ENCODE measurements at regions not wholly inside any gene's neighbourhood (a gene's known extent, or its start where the extent isn't known, plus 50 kb on each side); places are given as distances from the start of the nearest gene placed in this dataset.

- Histone ChIP-seq H3K9ac (peak overlapping the region; percentile 99), H4K20me1 (ENCODE audit: insufficient read depth) (peaks cover 22% of the 10 kb centered on the region), H2AFZ (ENCODE audit: low read depth) (no peak overlapping the region), H3K4me1 (ENCODE audit: low read depth, poor library complexity, severe bottlenecking) (peaks cover 82% of the 10 kb centered on the region), H3K27ac (peak overlapping the region; percentile 99), H3K4me3 (IDR thresholded peaks at IDR 0.05; ENCODE audit: insufficient read depth, low read depth, low read length) (no peak overlapping the region), H3K79me2 (ENCODE audit: insufficient read depth, low read depth) (peaks cover 100% of the 10 kb centered on the region), H3K27me3 (ENCODE audit: insufficient read depth, low read depth) (no peaks in the 10 kb centered on the region), H3K36me3 (ENCODE audit: insufficient read depth) (peaks cover 10% of the 10 kb centered on the region; the same call in 1 of the 2 replicates), H3K4me2 (peak overlapping the region; percentile 85)
- TF ChIP-seq CTCF (conservative IDR thresholded peaks at IDR 0.05; ENCODE audit: low read depth, low read length): no peak
Observed at GRCh38 chr10:60566096-60566495, 176.4 kb upstream of the ANK3 start.

- Histone ChIP-seq H2AFZ (ENCODE audit: low read depth) (no peak overlapping the region), H3K27me3 (ENCODE audit: insufficient read depth, low read depth) (no peaks in the 10 kb centered on the region), H3K27ac (peak overlapping the region; percentile 99; the same call in 1 of the 2 replicates), H3K36me3 (ENCODE audit: insufficient read depth) (peaks cover 13% of the 10 kb centered on the region; the same call in 1 of the 2 replicates), H3K79me2 (ENCODE audit: insufficient read depth, low read depth) (peaks cover 100% of the 10 kb centered on the region), H3K4me2 (peak overlapping the region; percentile 85), H3K4me3 (IDR thresholded peaks at IDR 0.05; ENCODE audit: insufficient read depth, low read depth, low read length) (no peak overlapping the region), H3K9ac (no peak overlapping the region), H4K20me1 (ENCODE audit: insufficient read depth) (peaks cover 28% of the 10 kb centered on the region), H3K4me1 (ENCODE audit: low read depth, poor library complexity, severe bottlenecking) (peaks cover 88% of the 10 kb centered on the region)
- TF ChIP-seq CTCF (conservative IDR thresholded peaks at IDR 0.05; ENCODE audit: low read depth, low read length): no peak
Observed at GRCh38 chr10:60565492-60565891, 175.8 kb upstream of the ANK3 start.

GRCh38 chr10:60564475-60564874 is 174.8 kb upstream of the ANK3 start:
- H4K20me1 ChIP-seq (ENCODE audit: insufficient read depth): peaks cover 39% of the 10 kb centered on the region
- H3K79me2 ChIP-seq (ENCODE audit: insufficient read depth, low read depth): peaks cover 100% of the 10 kb centered on the region
- H3K9ac ChIP-seq: no peak overlapping the region
- peak overlapping the region; percentile 85 for H3K4me2 ChIP-seq
- H3K27me3 ChIP-seq (ENCODE audit: insufficient read depth, low read depth): no peaks in the 10 kb centered on the region
- no peak overlapping the region for H2AFZ ChIP-seq (ENCODE audit: low read depth)
- H3K27ac ChIP-seq: peak overlapping the region; percentile 40; the same call in 1 of the 2 replicates
- no peak for TF ChIP-seq CTCF (conservative IDR thresholded peaks at IDR 0.05; ENCODE audit: low read depth, low read length)
- no peak overlapping the region for H3K4me3 ChIP-seq (IDR thresholded peaks at IDR 0.05; ENCODE audit: insufficient read depth, low read depth, low read length)
- H3K4me1 ChIP-seq (ENCODE audit: low read depth, poor library complexity, severe bottlenecking): peaks cover 99% of the 10 kb centered on the region
- peaks cover 13% of the 10 kb centered on the region; the same call in 1 of the 2 replicates for H3K36me3 ChIP-seq (ENCODE audit: insufficient read depth)

GRCh38 chr10:60560451-60560850 is 170.8 kb upstream of the ANK3 start:
- no peak overlapping the region for H3K4me3 ChIP-seq (IDR thresholded peaks at IDR 0.05; ENCODE audit: insufficient read depth, low read depth, low read length)
- no peak overlapping the region for H2AFZ ChIP-seq (ENCODE audit: low read depth)
- peaks cover 97% of the 10 kb centered on the region for H3K4me1 ChIP-seq (ENCODE audit: low read depth, poor library complexity, severe bottlenecking)
- no peaks in the 10 kb centered on the region for H3K27me3 ChIP-seq (ENCODE audit: insufficient read depth, low read depth)
- H3K9ac ChIP-seq: no peak overlapping the region
- peaks cover 9% of the 10 kb centered on the region; the same call in 1 of the 2 replicates for H3K36me3 ChIP-seq (ENCODE audit: insufficient read depth)
- peak overlapping the region; percentile 85 for H3K4me2 ChIP-seq
- TF ChIP-seq CTCF (conservative IDR thresholded peaks at IDR 0.05; ENCODE audit: low read depth, low read length): no peak
- peaks cover 100% of the 10 kb centered on the region for H3K79me2 ChIP-seq (ENCODE audit: insufficient read depth, low read depth)
- H3K27ac ChIP-seq: peak overlapping the region; percentile 15; the same call in 1 of the 2 replicates
- peaks cover 62% of the 10 kb centered on the region for H4K20me1 ChIP-seq (ENCODE audit: insufficient read depth)

Measured in KMS-11 (cell line).